C4-2B (cell line): ENCODE measurements at regions not wholly inside any gene's neighbourhood (a gene's known extent, or its start where the extent isn't known, plus 50 kb on each side); places are given as distances from the start of the nearest gene placed in this dataset.

Experiments used
- CTCF ChIP-seq: fragments of 450-650 bp; conservative IDR thresholded peaks from 2 replicates; pipeline ENCODE4 v1.5.1; 2017; ENCODE audit warnings: mild to moderate bottlenecking
- ZFX ChIP-seq: fragments of 450-650 bp; IDR thresholded peaks from 2 replicates; pipeline ENCODE4 v1.6.1; 2017

- TF ChIP-seq CTCF (no peak), ZFX (no peak)
Observed at GRCh38 chr4:176387571-176387970, 67.8 kb downstream of the SPCS3 start.
